GM23338 (cell line): ENCODE measurements at regions not wholly inside any gene's neighbourhood (a gene's known extent, or its start where the extent isn't known, plus 50 kb on each side); places are given as distances from the start of the nearest gene placed in this dataset.
A peak's percentile ranks its signal among the peaks of the same experiment; 100 is the strongest.

Experiments
- ATAC-seq: fragments of 200-7000 bp; cut with Tn5 transposase; 3 replicates; pipeline ENCODE4 v1.9.1; 2020
- DNase-seq: peaks from one replicate; pipeline ENCODE4 v3.0.0-alpha.2; 2015; ENCODE audit warnings: low spot score
- H2AFZ ChIP-seq: fragments of 200-600 bp; sonication (generic); 2 replicates; pipeline ENCODE4 v1.8.0; 2016; ENCODE audit warnings: antibody characterized with exemption, mild to moderate bottlenecking, moderate library complexity
- H3F3A ChIP-seq: fragments of 200-600 bp; sonication (generic); replicated peaks from 2 replicates; pipeline ENCODE4 v1.8.0; 2017; ENCODE audit warnings: antibody characterized with exemption, mixed run types, low read depth
- H3K27ac ChIP-seq: fragments of 200-600 bp; sonication (generic); 2 replicates; pipeline ENCODE4 v1.6.1; 2016; ENCODE audit warnings: low read depth
- H3K27me3 ChIP-seq: fragments of 200-600 bp; sonication (generic); 2 replicates; pipeline ENCODE4 v1.8.0; 2016; ENCODE audit warnings: mild to moderate bottlenecking, mixed run types, moderate library complexity; ENCODE audit not compliant: insufficient read depth
- H3K36me3 ChIP-seq: fragments of 200-600 bp; sonication (generic); 2 replicates; pipeline ENCODE4 v1.8.0; 2016; ENCODE audit warnings: mild to moderate bottlenecking; ENCODE audit not compliant: insufficient read depth
- H3K4me1 ChIP-seq: fragments of 200-600 bp; sonication (generic); 2 replicates; pipeline ENCODE4 v1.8.0; 2016; ENCODE audit warnings: mild to moderate bottlenecking, moderate library complexity; ENCODE audit not compliant: insufficient read depth
- H3K4me2 ChIP-seq: fragments of 200-600 bp; sonication (generic); 2 replicates; pipeline ENCODE4 v1.7.1; 2017; ENCODE audit warnings: mixed run types
- H3K4me3 ChIP-seq: fragments of 200-600 bp; sonication (generic); 2 replicates; pipeline ENCODE4 v1.6.1; 2016; ENCODE audit warnings: mixed run types
- H3K79me2 ChIP-seq: fragments of 200-600 bp; sonication (generic); replicated peaks from 2 replicates; pipeline ENCODE4 v1.8.0; 2017; ENCODE audit warnings: mild to moderate bottlenecking; ENCODE audit not compliant: insufficient read depth
- H3K9me2 ChIP-seq: fragments of 200-600 bp; sonication (generic); 2 replicates; pipeline ENCODE4 v1.8.0; 2017; ENCODE audit not compliant: insufficient read depth
- H4K20me1 ChIP-seq: fragments of 200-600 bp; sonication (generic); replicated peaks from 2 replicates; pipeline ENCODE4 v1.8.0; 2017; ENCODE audit warnings: mild to moderate bottlenecking; ENCODE audit not compliant: insufficient read depth
- H3K27ac Mint-ChIP-seq: 2 replicates; pipeline ENCODE4 v1.8.0; 2020; ENCODE audit warnings: inconsistent platforms, mild to moderate bottlenecking, moderate library complexity, mixed read lengths
- H3K27me3 Mint-ChIP-seq: 3 replicates; pipeline ENCODE4 v1.8.0; 2022; ENCODE audit warnings: low read depth, mild to moderate bottlenecking, moderate library complexity, mixed read lengths, inconsistent platforms; ENCODE audit not compliant: insufficient read depth, poor library complexity
- H3K36me3 Mint-ChIP-seq: 3 replicates; pipeline ENCODE4 v1.8.0; 2021; ENCODE audit warnings: low read depth, mild to moderate bottlenecking, inconsistent platforms, moderate library complexity, mixed read lengths
- H3K4me1 Mint-ChIP-seq: 3 replicates; pipeline ENCODE4 v1.8.0; 2020; ENCODE audit warnings: mild to moderate bottlenecking, inconsistent platforms, mixed read lengths
- H3K4me3 Mint-ChIP-seq: 3 replicates; pipeline ENCODE4 v1.8.0; 2021; ENCODE audit warnings: moderate library complexity, mild to moderate bottlenecking, inconsistent platforms, mixed read lengths
- H3K9me3 Mint-ChIP-seq: 3 replicates; pipeline ENCODE4 v1.8.0; 2020; ENCODE audit warnings: moderate library complexity, mild to moderate bottlenecking, inconsistent platforms, mixed read lengths
- CTCF ChIP-seq, 2 experiments: fragments of 200-600 bp in 1 of 2; sonication (generic) in 1 of 2; conservative IDR thresholded peaks; 2 replicates each; pipeline versions ENCODE4 v1.5.1 to v1.6.1; 2016 to 2017; ENCODE audit warnings: antibody characterized with exemption in 2 of 2, low read depth in 2 of 2, mild to moderate bottlenecking in 2 of 2, moderate library complexity in 1 of 2
- EZH2 ChIP-seq: fragments of 200-600 bp; sonication (generic); IDR thresholded peaks from one replicate; pipeline ENCODE4 v1.8.0; 2017; ENCODE audit warnings: antibody characterized with exemption, mild to moderate bottlenecking, low read depth; ENCODE audit not compliant: unreplicated experiment
- EZH2phosphoT487 ChIP-seq: fragments of 200-600 bp; sonication (generic); IDR thresholded peaks from one replicate; pipeline ENCODE4 v1.8.1; 2018; ENCODE audit warnings: antibody characterized with exemption; ENCODE audit not compliant: unreplicated experiment
- JUNB ChIP-seq: IDR thresholded peaks from one replicate; pipeline ENCODE4 v1.6.1; 2016; ENCODE audit warnings: antibody characterized with exemption; ENCODE audit not compliant: unreplicated experiment
- NANOG ChIP-seq: IDR thresholded peaks from 2 replicates; pipeline ENCODE4 v1.6.1; 2016; ENCODE audit warnings: antibody characterized with exemption, borderline replicate concordance
- POLR2AphosphoS5 ChIP-seq: IDR thresholded peaks from 2 replicates; pipeline ENCODE4 v1.6.1; 2016; ENCODE audit warnings: antibody characterized with exemption, low read depth
- REST ChIP-seq: IDR thresholded peaks from one replicate; pipeline ENCODE4 v1.6.1; 2018; ENCODE audit warnings: antibody characterized with exemption; ENCODE audit not compliant: unreplicated experiment
- STAT1 ChIP-seq: IDR thresholded peaks from one replicate; pipeline ENCODE4 v1.6.1; 2016; ENCODE audit warnings: antibody characterized with exemption; ENCODE audit not compliant: unreplicated experiment
- ZNF114 ChIP-seq: fragments of 250-450 bp; sonication (Bioruptor Pico); IDR thresholded peaks from 2 replicates; pipeline ENCODE4 v1.5.0; 2020; ENCODE audit warnings: mild to moderate bottlenecking, moderate library complexity
- ZNF331 ChIP-seq: fragments of 250-450 bp; sonication (Bioruptor Pico); IDR thresholded peaks from 2 replicates; pipeline ENCODE4 v1.5.0; 2020; ENCODE audit warnings: low read depth, mild to moderate bottlenecking, moderate library complexity
- ZNF462 ChIP-seq: fragments of 250-450 bp; sonication (Bioruptor Pico); IDR thresholded peaks from 2 replicates; pipeline ENCODE4 v1.5.0; 2020; ENCODE audit warnings: mild to moderate bottlenecking, moderate library complexity

GRCh38 chr2:7880126-7880525, 801.7 kb upstream of the ID2 start (continued):
- no peak for TF ChIP-seq REST
- TF ChIP-seq ZNF331 (CRISPR knock-in tag): no peak
- TF ChIP-seq POLR2AphosphoS5: no peak
- TF ChIP-seq EZH2: no peak
- no peak for TF ChIP-seq EZH2phosphoT487

- H3K27ac ChIP-seq: peak overlapping the region; percentile 99
- TF ChIP-seq NANOG (no peak), JUNB (no peak), ZNF114 (CRISPR knock-in tag) (no peak), STAT1 (no peak), ZNF462 (CRISPR knock-in tag) (no peak), EZH2phosphoT487 (no peak), REST (no peak), CTCF (conservative IDR thresholded peaks at IDR 0.05; ENCODE audit: low read depth in 2 of 2) (no peak)
These were observed 801.3 kb upstream of the ID2 start for GRCh38 chr2:7880566-7880965.

More at GRCh38 chr2:7880566-7880965, 801.3 kb upstream of the ID2 start:
- peaks cover 61% of the 10 kb centered on the region for H3K79me2 ChIP-seq
- H3K4me2 ChIP-seq: peak overlapping the region; percentile 74
- H2AFZ ChIP-seq: no peak overlapping the region
- peak overlapping the region; percentile 54 for H3K4me3 ChIP-seq
- H3K4me1 ChIP-seq: peaks cover 28% of the 10 kb centered on the region
- ATAC-seq: no peak
- no peak for DNase-seq
- H3F3A ChIP-seq: 0 out of 2 replicates have a peak, but pooled peaks cover 4% of the 10 kb centered on the region
- H3K27ac Mint-ChIP-seq: peak overlapping the region; percentile 82
- no peaks in the 10 kb centered on the region for H3K27me3 ChIP-seq
- peaks cover 10% of the 10 kb centered on the region; the same call in 2 of the 3 replicates for H3K9me3 Mint-ChIP-seq
- peaks cover 8% of the 10 kb centered on the region for H3K27me3 Mint-ChIP-seq
- peak overlapping the region; percentile 71 for H3K4me3 Mint-ChIP-seq
- H3K4me1 Mint-ChIP-seq: peaks cover 60% of the 10 kb centered on the region
- no peaks in the 10 kb centered on the region for H4K20me1 ChIP-seq
- H3K36me3 ChIP-seq: peaks cover 28% of the 10 kb centered on the region
- H3K36me3 Mint-ChIP-seq: peaks cover 56% of the 10 kb centered on the region
- peaks cover 24% of the 10 kb centered on the region; the same call in 1 of the 2 replicates for H3K9me2 ChIP-seq
